ENCODE measurements at regions not wholly inside any gene's neighbourhood (a gene's known extent, or its start where the extent isn't known, plus 50 kb on each side); places are given as distances from the start of the nearest gene placed in this dataset.
"Not testable (repeated sequence)": the region's sequence is repeated elsewhere in the genome, so short reads cannot be mapped to it uniquely, and the experiment has no call there.

DNA sequence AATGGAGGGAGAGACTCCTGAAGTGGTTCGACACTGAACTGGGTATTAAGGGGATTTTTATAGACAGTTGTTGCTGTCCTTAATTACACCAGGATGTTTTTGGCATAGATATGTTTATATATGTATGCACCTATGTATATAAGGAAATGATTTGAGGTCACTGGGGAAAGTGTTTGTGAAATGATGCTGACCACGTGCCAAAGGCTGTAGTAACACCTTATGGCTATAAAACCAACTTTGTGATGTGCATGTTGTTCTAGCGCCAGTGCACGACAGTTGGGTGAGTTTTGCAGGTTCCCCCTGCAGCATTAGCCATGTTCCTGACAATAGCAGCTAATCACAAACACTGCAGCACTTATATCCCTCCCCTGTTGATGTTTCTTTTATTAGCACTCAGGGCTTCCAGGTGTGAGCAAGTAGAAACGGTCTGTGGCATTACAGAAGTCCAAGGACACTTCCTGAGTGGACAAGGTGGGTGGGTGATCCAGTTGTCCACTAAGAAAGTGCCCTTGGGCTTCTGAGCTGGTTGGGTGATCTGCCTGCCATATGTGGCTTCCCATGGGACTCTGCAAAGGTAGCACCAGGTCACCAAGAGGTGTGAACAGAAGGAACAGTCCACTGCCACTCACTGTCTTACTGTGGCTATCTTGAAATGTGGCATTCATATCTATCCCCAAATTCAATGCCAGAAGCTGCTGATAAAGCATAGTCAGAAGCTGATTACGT lies 63.0 kb upstream of the RBM24 start:
- DNase-seq (ENCODE audit: low read depth), result no peak
- H3K4me3 ChIP-seq (replicated peaks; ENCODE audit: low read depth, low read length), result no peak overlapping the region
- TF ChIP-seq, protein P1, sequence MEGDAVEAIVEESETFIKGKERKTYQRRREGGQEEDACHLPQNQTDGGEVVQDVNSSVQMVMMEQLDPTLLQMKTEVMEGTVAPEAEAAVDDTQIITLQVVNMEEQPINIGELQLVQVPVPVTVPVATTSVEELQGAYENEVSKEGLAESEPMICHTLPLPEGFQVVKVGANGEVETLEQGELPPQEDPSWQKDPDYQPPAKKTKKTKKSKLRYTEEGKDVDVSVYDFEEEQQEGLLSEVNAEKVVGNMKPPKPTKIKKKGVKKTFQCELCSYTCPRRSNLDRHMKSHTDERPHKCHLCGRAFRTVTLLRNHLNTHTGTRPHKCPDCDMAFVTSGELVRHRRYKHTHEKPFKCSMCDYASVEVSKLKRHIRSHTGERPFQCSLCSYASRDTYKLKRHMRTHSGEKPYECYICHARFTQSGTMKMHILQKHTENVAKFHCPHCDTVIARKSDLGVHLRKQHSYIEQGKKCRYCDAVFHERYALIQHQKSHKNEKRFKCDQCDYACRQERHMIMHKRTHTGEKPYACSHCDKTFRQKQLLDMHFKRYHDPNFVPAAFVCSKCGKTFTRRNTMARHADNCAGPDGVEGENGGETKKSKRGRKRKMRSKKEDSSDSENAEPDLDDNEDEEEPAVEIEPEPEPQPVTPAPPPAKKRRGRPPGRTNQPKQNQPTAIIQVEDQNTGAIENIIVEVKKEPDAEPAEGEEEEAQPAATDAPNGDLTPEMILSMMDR (IDR thresholded peaks at IDR 0.05; ENCODE audit: low read length, missing control alignments), result no peak

DNA sequence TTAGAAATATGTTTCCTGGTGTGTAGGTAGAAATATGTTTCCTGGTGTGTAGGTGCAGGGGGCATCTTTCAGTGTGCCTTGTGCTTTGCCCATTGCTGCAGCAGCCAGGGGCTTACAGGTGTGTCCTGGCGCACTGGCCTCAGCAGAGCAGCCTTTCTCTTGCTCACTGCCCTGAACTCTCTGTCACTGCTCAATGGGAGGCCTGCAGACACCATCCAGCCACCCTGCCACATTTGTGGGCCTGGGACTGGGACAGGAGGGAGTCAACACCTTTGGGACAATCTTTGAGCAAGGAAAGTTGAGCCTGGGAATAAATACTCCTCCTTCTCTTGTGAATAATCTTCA lies 62.4 kb upstream of the RBM24 start:
- no peak for DNase-seq (ENCODE audit: low read depth)
- H3K4me3 ChIP-seq (replicated peaks; ENCODE audit: low read depth, low read length), result no peak overlapping the region
- TF ChIP-seq, protein P1 (IDR thresholded peaks at IDR 0.05; ENCODE audit: low read length, missing control alignments), result no peak

DNA sequence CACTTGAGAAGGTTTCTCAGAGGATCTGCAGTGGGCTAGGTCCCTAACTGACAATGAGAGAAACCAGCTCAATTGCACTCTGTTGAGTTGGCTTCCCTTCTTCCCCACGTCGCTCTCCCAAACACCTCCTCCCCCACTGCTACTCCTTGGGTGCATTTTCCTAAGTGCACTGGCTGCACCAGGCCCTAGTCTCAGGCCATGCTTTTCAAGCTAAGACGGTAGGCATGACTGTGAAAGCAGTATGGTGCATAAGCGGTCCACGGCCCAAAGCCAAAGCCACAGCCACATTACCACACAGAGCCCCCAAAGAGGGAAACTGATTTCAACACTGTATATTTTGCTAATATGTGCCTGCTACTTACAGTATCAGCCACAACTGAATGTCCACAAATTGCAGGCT lies 62.1 kb upstream of the RBM24 start:
- H3K4me3 ChIP-seq (replicated peaks; ENCODE audit: low read depth, low read length), result no peak overlapping the region
- TF ChIP-seq, protein P1 (IDR thresholded peaks at IDR 0.05; ENCODE audit: low read length, missing control alignments), result no peak
- no peak for DNase-seq (ENCODE audit: low read depth)

DNA sequence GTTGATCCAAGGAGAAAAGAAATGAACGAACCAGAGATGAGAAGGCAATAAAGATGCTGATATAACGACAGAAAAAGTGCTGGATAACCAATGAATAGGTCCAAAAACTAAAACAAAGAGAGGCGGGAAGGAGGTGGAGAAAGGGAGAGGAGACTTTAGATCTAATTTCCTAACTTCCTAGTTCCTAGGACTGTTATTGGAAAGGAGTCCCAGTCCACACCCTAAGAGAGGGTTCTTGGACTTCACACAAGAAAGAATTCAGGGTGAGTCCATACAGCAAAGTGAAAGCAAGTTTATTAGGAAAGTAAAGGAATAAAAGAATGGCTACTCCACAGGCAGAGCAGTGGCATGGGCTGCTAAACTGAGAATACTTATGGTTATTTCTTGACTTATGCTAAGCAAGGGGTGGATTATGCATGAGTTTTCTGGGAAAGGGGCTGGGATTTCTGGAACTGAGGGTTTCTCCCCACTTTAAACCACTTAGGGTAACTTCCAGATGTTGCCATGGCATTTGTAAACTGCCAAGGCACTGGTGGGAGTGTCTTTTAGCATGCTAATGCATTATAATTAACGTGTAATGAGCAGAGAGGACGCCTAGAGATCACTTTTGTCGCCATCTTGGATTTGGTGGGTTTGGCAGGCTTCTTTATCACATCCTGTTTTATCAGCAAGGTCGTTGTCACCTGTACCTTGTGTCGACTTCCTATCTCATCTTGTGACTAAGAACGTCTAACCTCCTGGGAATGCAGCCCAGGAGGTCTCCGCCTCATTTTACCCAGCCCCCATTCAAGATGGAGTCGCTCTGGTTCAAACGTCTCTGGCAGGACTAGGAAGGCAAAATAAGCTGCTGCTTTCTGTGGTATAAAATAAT lies 60.9 kb upstream of the RBM24 start:
- TF ChIP-seq, protein P1 (IDR thresholded peaks at IDR 0.05; ENCODE audit: low read length, missing control alignments), result no peak
- DNase-seq (ENCODE audit: low read depth), result no peak
- H3K4me3 ChIP-seq (replicated peaks; ENCODE audit: low read depth, low read length), result no peak overlapping the region

DNA sequence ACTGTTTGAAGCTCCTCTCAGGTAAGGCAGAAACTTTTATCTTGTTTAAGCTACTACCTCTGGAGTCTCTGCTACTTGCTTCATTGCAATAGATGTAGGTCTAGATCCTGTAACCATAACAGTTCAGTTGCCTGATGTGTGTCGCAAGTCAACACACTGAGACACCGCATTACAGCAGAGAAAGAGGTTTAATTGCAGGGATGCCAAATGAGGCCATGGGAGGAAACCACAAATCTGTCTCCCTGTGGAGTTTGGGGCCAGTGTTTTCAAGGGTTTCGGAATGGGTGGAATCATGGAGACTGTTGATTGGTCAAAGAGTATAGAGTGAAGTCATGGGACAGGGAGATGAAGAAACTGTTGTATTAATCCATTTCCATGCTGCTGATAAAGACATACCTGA lies 57.1 kb upstream of the RBM24 start:
- DNase-seq (ENCODE audit: low read depth), result peak; percentile 10
- no peak overlapping the region for H3K4me3 ChIP-seq (replicated peaks; ENCODE audit: low read depth, low read length)
- TF ChIP-seq, protein P1 (IDR thresholded peaks at IDR 0.05; ENCODE audit: low read length, missing control alignments), result no peak

DNA sequence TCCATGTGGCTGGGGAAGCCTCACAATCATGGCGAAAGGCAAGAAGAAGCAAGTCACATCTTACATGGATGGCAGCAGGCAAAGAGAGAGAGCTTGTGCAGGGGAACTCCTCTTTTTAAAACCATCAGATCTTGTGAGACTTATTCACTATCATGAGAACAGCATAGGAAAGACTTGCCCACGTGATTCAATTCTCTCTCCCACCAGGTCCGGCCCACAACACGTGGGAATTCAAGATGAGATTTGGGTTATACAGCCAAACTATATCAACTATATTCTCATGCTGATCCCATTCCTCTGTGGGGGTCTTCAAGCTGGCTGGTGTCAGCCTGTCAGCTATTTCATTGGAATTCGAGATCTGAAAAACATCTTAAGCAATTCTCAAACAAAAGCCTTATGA lies 56.7 kb upstream of the RBM24 start:
- H3K4me3 ChIP-seq (replicated peaks; ENCODE audit: low read depth, low read length); DNase-seq (ENCODE audit: low read depth): not testable (repeated sequence)

DNA sequence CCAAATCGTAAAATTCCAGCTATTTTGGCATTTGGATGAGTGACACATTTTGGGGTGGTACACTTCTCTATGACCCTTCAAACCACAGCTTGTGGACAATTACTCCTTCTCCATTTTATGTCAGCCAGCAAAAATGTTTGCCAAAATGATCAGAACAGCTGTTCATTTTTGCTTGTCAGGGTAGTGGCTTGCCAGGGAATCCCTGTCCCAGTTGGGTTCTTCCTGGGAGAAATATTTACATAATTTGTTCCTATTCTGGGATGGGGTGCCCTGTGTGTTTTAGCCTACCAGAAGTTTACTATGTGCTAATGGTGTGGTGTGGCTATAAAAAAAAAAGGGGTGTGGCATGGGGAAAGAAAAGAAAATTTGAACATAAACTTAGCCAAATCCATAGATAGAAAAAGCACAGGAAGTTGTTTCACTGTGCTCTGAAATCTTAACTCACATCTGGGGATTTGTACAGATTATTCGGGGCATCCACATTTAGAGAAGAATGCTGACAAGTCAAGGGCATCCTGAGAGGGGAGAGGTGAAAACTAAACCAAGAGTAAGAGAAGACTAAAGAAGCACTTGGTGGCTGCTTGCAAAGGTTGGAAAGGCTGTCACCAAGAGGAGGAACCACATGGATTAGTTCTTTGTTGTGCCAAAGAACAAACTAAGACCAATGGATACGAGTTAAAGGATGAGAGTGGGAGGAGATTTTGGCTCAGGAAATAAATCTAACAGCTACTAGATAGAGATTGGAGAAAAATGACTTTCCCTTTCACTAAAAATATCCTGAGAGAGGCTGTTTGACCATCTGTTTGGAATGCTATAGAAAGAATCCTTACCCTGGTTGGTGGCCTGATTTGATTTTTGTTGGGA lies 55.2 kb upstream of the RBM24 start:
- H3K4me3 ChIP-seq (replicated peaks; ENCODE audit: low read depth, low read length), result no peak overlapping the region
- no peak for DNase-seq (ENCODE audit: low read depth)
- TF ChIP-seq, protein P1 (IDR thresholded peaks at IDR 0.05; ENCODE audit: low read length, missing control alignments), result no peak

Data from fibroblast of pulmonary artery (primary cell).